Activated CD4-positive, alpha-beta memory T cell treated with anti-CD3 and anti-CD28 coated beads, Interleukin-2, amount 10 ng/mL, durations not matched to agents 7 days and 5 days (primary cell): ENCODE measurements at regions not wholly inside any gene's neighbourhood (a gene's known extent, or its start where the extent isn't known, plus 50 kb on each side); places are given as distances from the start of the nearest gene placed in this dataset.
A peak's percentile ranks its signal among the peaks of the same experiment; 100 is the strongest.
"Not testable (repeated sequence)": the region's sequence is repeated elsewhere in the genome, so short reads cannot be mapped to it uniquely, and the experiment has no call there.

Source experiments
- CTCF ChIA-PET: fragments of 350-600 bp; sonication (Branson Sonifier 250); formaldehyde crosslinking; loops from one replicate; lab custom pipeline; 2021; ENCODE audit warnings: antibody characterized with exemption, inconsistent platforms; lab: Charles Lee
- POLR2A ChIA-PET: fragments of 350-600 bp; sonication (Branson Sonifier 250); formaldehyde crosslinking; loops from one replicate; lab custom pipeline; 2021; ENCODE audit warnings: antibody characterized with exemption; lab: Charles Lee
- DNase-seq: peaks from one replicate; pipeline ENCODE4 v3.0.0-alpha.2; 2020
- H3K27ac Mint-ChIP-seq: one replicate; pipeline ENCODE4 v1.8.0; 2021; ENCODE audit warnings: mild to moderate bottlenecking, mixed read lengths
- H3K27me3 Mint-ChIP-seq: one replicate; pipeline ENCODE4 v1.8.0; 2021; ENCODE audit warnings: mixed read lengths
- H3K36me3 Mint-ChIP-seq: one replicate; pipeline ENCODE4 v1.8.0; 2021; ENCODE audit warnings: low read depth, mixed read lengths
- H3K4me1 Mint-ChIP-seq: one replicate; pipeline ENCODE4 v1.8.0; 2021; ENCODE audit warnings: mixed read lengths
- H3K4me3 Mint-ChIP-seq: one replicate; pipeline ENCODE4 v1.8.0; 2021; ENCODE audit warnings: mild to moderate bottlenecking, mixed read lengths
- H3K9me3 Mint-ChIP-seq: one replicate; pipeline ENCODE4 v1.8.0; 2021; ENCODE audit warnings: mixed read lengths

GRCh38 chr6:135555550-135555949 lies 58.0 kb upstream of the AHI1 start:
- Mint-ChIP-seq H3K27me3 (peaks cover 52% of the 10 kb centered on the region), H3K4me3 (no peak overlapping the region), H3K27ac (no peak overlapping the region), H3K36me3 (peaks cover 10% of the 10 kb centered on the region), H3K9me3 (no peaks in the 10 kb centered on the region), H3K4me1 (peaks cover 2% of the 10 kb centered on the region)
- POLR2A ChIA-PET = interaction anchor here (1.8 kb wide), 1 partner anchor 18 kb away, joined by 6 read pairs; no protein-coding TSS in a partner anchor
- DNase-seq = no peak
- CTCF ChIA-PET = no interaction called here

GRCh38 chr6:135557582-135557981 lies 60.0 kb upstream of the AHI1 start:
- no peak for DNase-seq
- peaks cover 21% of the 10 kb centered on the region for H3K4me1 Mint-ChIP-seq
- no peak overlapping the region for H3K27ac Mint-ChIP-seq
- no peaks in the 10 kb centered on the region for H3K9me3 Mint-ChIP-seq
- peaks cover 49% of the 10 kb centered on the region for H3K27me3 Mint-ChIP-seq
- POLR2A ChIA-PET = no interaction called here
- CTCF ChIA-PET = no interaction called here
- no peak overlapping the region for H3K4me3 Mint-ChIP-seq
- peaks cover 27% of the 10 kb centered on the region for H3K36me3 Mint-ChIP-seq

GRCh38 chr6:135565605-135566004 lies 68.1 kb upstream of the AHI1 start:
- Mint-ChIP-seq H3K4me1 (peaks cover 73% of the 10 kb centered on the region), H3K36me3 (peaks cover 62% of the 10 kb centered on the region), H3K27ac (peak overlapping the region; percentile 47), H3K27me3 (peaks cover 30% of the 10 kb centered on the region)
- CTCF ChIA-PET, H3K9me3 Mint-ChIP-seq, POLR2A ChIA-PET, H3K4me3 Mint-ChIP-seq: not testable (repeated sequence)
- DNase-seq = peak; percentile 29

- peaks cover 29% of the 10 kb centered on the region for H3K27me3 Mint-ChIP-seq
- H3K4me3 Mint-ChIP-seq = no peak overlapping the region
- DNase-seq = no peak
- CTCF ChIA-PET = no interaction called here
- POLR2A ChIA-PET = no interaction called here
- peaks cover 64% of the 10 kb centered on the region for H3K4me1 Mint-ChIP-seq
- peak overlapping the region; percentile 21 for H3K27ac Mint-ChIP-seq
- H3K9me3 Mint-ChIP-seq = peaks cover 16% of the 10 kb centered on the region
- H3K36me3 Mint-ChIP-seq = peaks cover 55% of the 10 kb centered on the region
These were observed 69.0 kb upstream of the AHI1 start for GRCh38 chr6:135566311-135567068.

- POLR2A ChIA-PET = interaction anchor here (1.4 to 3.1 kb wide), 4 partner anchors 14 to 722 kb away, joined by 9 to 12 read pairs (median 10); partner anchors contain the start of gene BCLAF1
- CTCF ChIA-PET = interaction anchor here (0.7 to 1.6 kb wide), 7 partner anchors 10 to 438 kb away, joined by 3 to 6 read pairs (median 3); no protein-coding TSS in a partner anchor
- peaks cover 18% of the 10 kb centered on the region for H3K27me3 Mint-ChIP-seq
- no peak for DNase-seq
- H3K4me3 Mint-ChIP-seq = no peak overlapping the region
- peak overlapping the region; percentile 73 for H3K27ac Mint-ChIP-seq
- H3K36me3 Mint-ChIP-seq = peaks cover 45% of the 10 kb centered on the region
- H3K9me3 Mint-ChIP-seq = peaks cover 21% of the 10 kb centered on the region
- H3K4me1 Mint-ChIP-seq = peaks cover 55% of the 10 kb centered on the region
These were observed 70.0 kb upstream of the AHI1 start for GRCh38 chr6:135567375-135568083.

- POLR2A ChIA-PET = interaction anchor here (0.8 to 3.1 kb wide), 6 partner anchors 13 to 721 kb away, joined by 3 to 12 read pairs (median 9); partner anchors contain the start of gene BCLAF1
- H3K36me3 Mint-ChIP-seq = peaks cover 36% of the 10 kb centered on the region
- peaks cover 53% of the 10 kb centered on the region for H3K4me1 Mint-ChIP-seq
- H3K27me3 Mint-ChIP-seq = peaks cover 12% of the 10 kb centered on the region
- CTCF ChIA-PET = interaction anchor here (0.7 to 1.6 kb wide), 7 partner anchors 9 to 56 kb away, joined by 3 to 6 read pairs (median 3); no protein-coding TSS in a partner anchor
- DNase-seq = peak; percentile 74
- peak overlapping the region; percentile 73 for H3K27ac Mint-ChIP-seq
- H3K4me3 Mint-ChIP-seq = peak overlapping the region; percentile 9
- peaks cover 21% of the 10 kb centered on the region for H3K9me3 Mint-ChIP-seq
These were observed 70.8 kb upstream of the AHI1 start for GRCh38 chr6:135568379-135568778.

GRCh38 chr6:135572051-135572450 lies 74.5 kb upstream of the AHI1 start:
- Mint-ChIP-seq H3K9me3 (peaks cover 18% of the 10 kb centered on the region), H3K36me3 (peaks cover 19% of the 10 kb centered on the region), H3K27ac (no peak overlapping the region), H3K4me1 (peaks cover 38% of the 10 kb centered on the region), H3K4me3 (no peak overlapping the region), H3K27me3 (peaks cover 3% of the 10 kb centered on the region)
- POLR2A ChIA-PET = no interaction called here
- DNase-seq = no peak
- CTCF ChIA-PET = no interaction called here

- ChIA-PET POLR2A (no interaction called here), CTCF (no interaction called here)
- no peak for DNase-seq
- Mint-ChIP-seq H3K36me3 (peaks cover 16% of the 10 kb centered on the region), H3K27ac (no peak overlapping the region), H3K4me3 (no peak overlapping the region), H3K27me3 (peaks cover 7% of the 10 kb centered on the region), H3K9me3 (peaks cover 11% of the 10 kb centered on the region), H3K4me1 (peaks cover 15% of the 10 kb centered on the region)
These were observed 78.1 kb upstream of the AHI1 start for GRCh38 chr6:135575629-135576028.

GRCh38 chr6:135576055-135576454 lies 78.5 kb upstream of the AHI1 start:
- H3K4me1 Mint-ChIP-seq = peaks cover 15% of the 10 kb centered on the region
- CTCF ChIA-PET = no interaction called here
- no peak overlapping the region for H3K27ac Mint-ChIP-seq
- no peak overlapping the region for H3K4me3 Mint-ChIP-seq
- peaks cover 8% of the 10 kb centered on the region for H3K9me3 Mint-ChIP-seq
- POLR2A ChIA-PET = no interaction called here
- H3K27me3 Mint-ChIP-seq = peaks cover 7% of the 10 kb centered on the region
- no peak for DNase-seq
- peaks cover 16% of the 10 kb centered on the region for H3K36me3 Mint-ChIP-seq

GRCh38 chr6:135577059-135577538 lies 79.6 kb upstream of the AHI1 start:
- Mint-ChIP-seq H3K36me3 (peaks cover 20% of the 10 kb centered on the region), H3K4me1 (peaks cover 15% of the 10 kb centered on the region), H3K27me3 (peaks cover 7% of the 10 kb centered on the region), H3K4me3 (no peak overlapping the region), H3K9me3 (peaks cover 4% of the 10 kb centered on the region), H3K27ac (peak overlapping the region; percentile 4)
- ChIA-PET CTCF (interaction anchor here (1.8 kb wide), 1 partner anchor 9 kb away, joined by 6 read pairs; no protein-coding TSS in a partner anchor), POLR2A (interaction anchor here (1.0 to 1.5 kb wide), 2 partner anchors 9 to 16 kb away, joined by 3 read pairs; no protein-coding TSS in a partner anchor)
- DNase-seq = no peak

GRCh38 chr6:135578976-135579375 lies 81.4 kb upstream of the AHI1 start:
- ChIA-PET POLR2A (no interaction called here), CTCF (no interaction called here)
- peaks cover 7% of the 10 kb centered on the region for H3K27me3 Mint-ChIP-seq
- no peak overlapping the region for H3K4me3 Mint-ChIP-seq
- peaks cover 24% of the 10 kb centered on the region for H3K4me1 Mint-ChIP-seq
- DNase-seq = no peak
- peaks cover 29% of the 10 kb centered on the region for H3K36me3 Mint-ChIP-seq
- H3K27ac Mint-ChIP-seq = no peak overlapping the region
- H3K9me3 Mint-ChIP-seq = peaks cover 8% of the 10 kb centered on the region

GRCh38 chr6:135581211-135581610 lies 83.7 kb upstream of the AHI1 start:
- Mint-ChIP-seq H3K36me3 (peaks cover 40% of the 10 kb centered on the region), H3K27ac (no peak overlapping the region), H3K27me3 (peaks cover 4% of the 10 kb centered on the region), H3K9me3 (peaks cover 16% of the 10 kb centered on the region), H3K4me3 (no peak overlapping the region), H3K4me1 (peaks cover 32% of the 10 kb centered on the region)
- ChIA-PET POLR2A (interaction anchor here (3.3 kb wide), 1 partner anchor 13 kb away, joined by 12 read pairs; no protein-coding TSS in a partner anchor), CTCF (interaction anchor here (1.3 kb wide), 1 partner anchor 13 kb away, joined by 3 read pairs; no protein-coding TSS in a partner anchor)
- no peak for DNase-seq
